HG02981 (cell line): ENCODE measurements at regions not wholly inside any gene's neighbourhood (a gene's known extent, or its start where the extent isn't known, plus 50 kb on each side); places are given as distances from the start of the nearest gene placed in this dataset.

Source experiments
- ATAC-seq: cut with Tn5 transposase; IDR thresholded peaks from one replicate; pipeline ENCODE4 v1.9.1; 2021; ENCODE audit warnings: mild to moderate bottlenecking, moderate library complexity; ENCODE audit not compliant: unreplicated experiment

GRCh38 chr2:79453918-79454317 lies 58.9 kb upstream of the CTNNA2 start:
- no peak for ATAC-seq

- no peak for ATAC-seq
These were observed 60.2 kb upstream of the CTNNA2 start for GRCh38 chr2:79452651-79453050.

GRCh38 chr2:79447463-79447862 lies 65.4 kb upstream of the CTNNA2 start:
- no peak for ATAC-seq

- ATAC-seq = no peak
These were observed 66.5 kb upstream of the CTNNA2 start for GRCh38 chr2:79446313-79446712.

DNA sequence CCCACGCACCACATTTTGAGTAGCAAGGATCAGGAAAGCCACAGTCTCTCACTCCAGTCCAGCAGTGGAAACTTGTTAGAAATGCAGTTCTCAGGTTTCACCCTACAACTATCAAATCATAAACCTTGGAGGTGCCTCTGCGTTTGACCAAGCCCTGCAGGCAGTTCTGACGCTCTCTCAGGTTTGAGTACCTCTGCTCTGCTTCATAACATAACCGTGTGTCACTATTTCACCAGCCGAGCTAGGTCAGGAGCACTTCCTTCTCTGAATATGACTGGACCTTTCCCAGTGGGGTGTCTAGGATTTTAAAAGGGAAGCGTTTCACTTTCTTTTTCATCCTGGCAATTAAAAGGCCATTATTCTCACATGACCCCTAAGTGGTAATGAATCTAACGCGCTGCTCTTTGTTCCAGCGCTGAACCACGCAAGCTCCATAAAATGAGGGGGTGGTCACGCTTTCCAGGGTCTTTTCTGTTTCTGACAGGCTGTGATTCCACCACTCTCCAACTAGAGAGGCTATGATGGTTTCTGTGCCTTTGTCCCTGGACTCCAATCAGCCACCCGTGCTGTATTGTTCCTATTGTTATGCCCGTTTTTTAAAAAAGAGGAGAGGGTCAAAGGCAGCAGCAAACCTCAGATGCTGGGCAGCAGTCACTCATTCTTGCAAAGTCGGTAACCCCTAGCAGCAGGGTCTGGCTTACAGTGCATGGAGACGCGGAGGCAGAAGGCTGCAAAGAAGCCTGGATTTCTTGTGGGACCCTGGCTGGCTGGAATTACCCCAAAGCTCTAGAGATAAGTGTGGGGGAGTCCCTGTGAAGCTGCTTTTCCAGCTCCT lies 75.2 kb upstream of the CTNNA2 start:
- no peak for ATAC-seq

DNA sequence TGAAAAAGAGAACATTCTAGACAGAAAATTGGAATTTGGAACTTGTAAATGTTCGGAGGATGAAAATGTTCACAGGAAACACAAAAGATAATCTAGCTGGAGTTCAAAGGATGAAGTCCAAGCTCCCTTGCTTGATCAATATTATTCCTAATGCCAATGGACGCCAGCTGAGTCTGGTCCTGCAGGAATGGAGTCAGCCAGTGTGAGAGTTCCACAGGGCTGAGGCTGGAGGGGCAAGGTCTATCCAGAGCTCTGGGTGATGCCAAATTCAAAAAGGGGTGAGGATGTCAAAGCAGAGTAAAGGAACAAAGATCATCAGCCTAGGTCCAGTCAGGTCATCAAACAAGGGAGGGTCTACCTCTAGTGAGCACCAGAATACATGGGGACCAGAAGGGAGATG lies 78.5 kb upstream of the CTNNA2 start:
- ATAC-seq = no peak

- ATAC-seq = no peak
These were observed 80.1 kb upstream of the CTNNA2 start for GRCh38 chr2:79432731-79433146.

DNA sequence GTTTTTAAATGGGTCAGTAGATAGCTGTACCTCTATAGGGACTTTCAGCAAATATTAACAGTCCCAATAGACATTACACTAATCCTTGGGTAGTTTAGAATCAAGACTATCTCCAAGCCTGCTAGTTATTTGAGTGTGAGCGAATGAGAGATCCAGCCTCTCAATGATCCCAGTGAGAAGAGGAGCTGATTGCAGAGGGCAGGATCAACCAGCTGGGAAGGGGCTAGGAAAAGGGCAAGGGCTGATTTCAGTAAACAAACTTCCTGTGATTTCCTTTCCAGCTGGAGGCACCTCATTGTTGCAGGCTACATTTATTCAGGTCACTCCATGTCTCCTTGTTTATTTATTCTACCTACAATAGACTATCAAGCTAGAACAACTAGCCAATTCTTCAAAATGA lies 84.1 kb upstream of the CTNNA2 start:
- no peak for ATAC-seq

GRCh38 chr2:79414690-79415089 lies 98.2 kb upstream of the CTNNA2 start:
- ATAC-seq = no peak

DNA sequence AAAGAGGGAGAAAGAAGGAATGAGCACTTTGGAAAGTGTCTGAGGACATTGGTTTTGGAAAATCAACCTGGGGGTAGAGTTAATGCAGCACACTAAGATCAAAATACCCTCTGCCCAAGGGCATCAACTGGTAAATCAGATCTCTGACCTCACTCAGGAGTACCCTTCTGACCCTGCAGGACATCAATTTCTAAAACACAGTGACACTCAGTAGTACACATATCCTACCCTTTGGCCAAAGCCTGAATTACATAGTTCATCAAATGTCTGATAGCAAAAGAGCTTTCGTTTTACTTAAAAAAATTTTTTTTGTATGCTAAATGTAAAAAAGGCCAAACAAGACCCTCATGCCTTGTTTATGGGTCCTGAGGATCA lies 118.4 kb upstream of the CTNNA2 start:
- no peak for ATAC-seq

- ATAC-seq = no peak
These were observed 118.9 kb upstream of the CTNNA2 start for GRCh38 chr2:79393806-79394484.

DNA sequence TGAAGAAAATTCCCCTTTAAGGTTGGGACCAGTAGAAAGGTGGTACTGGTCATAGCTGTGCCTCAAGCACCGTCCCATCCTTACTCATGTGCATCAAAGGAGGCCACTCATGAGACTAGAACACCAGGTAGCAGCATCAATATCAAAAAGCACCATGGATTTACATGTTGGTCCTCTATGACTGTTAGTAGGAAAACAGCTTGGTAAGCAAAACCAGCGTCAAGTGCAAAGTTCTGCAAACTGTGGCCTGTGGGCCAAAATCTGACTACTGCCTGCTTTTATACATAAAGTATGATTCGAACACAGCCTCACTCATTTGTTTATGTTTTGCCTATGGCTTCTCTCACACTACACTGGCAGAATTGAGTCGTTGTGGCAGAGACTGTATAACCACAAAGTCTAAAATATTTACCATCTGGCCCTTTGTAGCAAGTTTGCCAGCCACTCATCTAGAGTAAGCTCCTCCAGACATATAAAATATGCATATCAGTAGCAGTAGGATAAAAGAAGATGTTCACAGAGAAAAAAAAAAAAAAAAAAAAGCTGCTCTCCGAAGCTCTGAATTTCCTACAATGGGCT lies 119.7 kb upstream of the CTNNA2 start:
- ATAC-seq = no peak

- no peak for ATAC-seq
These were observed 123.4 kb upstream of the CTNNA2 start for GRCh38 chr2:79389481-79389880.

DNA sequence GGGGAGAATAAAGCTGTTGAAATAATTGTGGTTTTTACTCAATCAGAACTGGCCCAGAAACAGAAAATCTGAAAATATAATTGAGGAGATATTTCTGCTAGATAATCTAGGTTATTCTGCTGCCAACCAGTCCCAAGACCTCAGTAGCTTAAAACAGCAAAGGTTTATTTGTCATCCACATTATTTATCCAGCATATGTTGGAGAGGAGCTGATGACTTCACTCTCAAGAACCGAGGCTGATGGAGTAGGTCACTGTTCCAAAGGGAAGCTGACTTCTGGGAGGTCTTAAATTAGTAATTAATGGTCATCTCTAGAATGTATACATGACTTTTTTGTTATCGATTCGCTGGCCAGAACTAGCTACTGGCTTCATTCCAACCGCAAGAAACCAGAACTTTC lies 124.8 kb upstream of the CTNNA2 start:
- no peak for ATAC-seq

- no peak for ATAC-seq
These were observed 125.4 kb upstream of the CTNNA2 start for GRCh38 chr2:79387431-79387830.

DNA sequence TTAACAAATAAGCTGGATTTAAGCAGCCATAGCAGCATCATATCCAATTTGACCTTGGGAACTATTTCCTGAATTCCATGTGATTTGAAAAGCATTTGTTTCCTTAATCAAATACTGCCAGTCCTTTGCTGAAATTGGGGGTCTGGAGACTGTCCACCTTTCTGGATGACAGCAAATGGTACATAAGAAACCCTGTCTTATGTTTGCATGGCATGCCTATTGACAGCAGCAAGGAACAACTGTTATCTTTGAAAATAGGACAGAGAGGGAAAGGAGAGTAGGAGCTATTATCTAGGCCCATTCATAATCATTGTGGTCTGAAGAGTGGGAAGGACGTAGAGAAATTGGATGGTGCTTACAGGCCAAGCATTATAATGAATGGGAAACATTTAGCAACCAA lies 129.2 kb upstream of the CTNNA2 start:
- ATAC-seq = no peak

GRCh38 chr2:79375817-79376216 lies 137.0 kb upstream of the CTNNA2 start:
- ATAC-seq = no peak

- no peak for ATAC-seq
These were observed 139.3 kb upstream of the CTNNA2 start for GRCh38 chr2:79373358-79374130.

DNA sequence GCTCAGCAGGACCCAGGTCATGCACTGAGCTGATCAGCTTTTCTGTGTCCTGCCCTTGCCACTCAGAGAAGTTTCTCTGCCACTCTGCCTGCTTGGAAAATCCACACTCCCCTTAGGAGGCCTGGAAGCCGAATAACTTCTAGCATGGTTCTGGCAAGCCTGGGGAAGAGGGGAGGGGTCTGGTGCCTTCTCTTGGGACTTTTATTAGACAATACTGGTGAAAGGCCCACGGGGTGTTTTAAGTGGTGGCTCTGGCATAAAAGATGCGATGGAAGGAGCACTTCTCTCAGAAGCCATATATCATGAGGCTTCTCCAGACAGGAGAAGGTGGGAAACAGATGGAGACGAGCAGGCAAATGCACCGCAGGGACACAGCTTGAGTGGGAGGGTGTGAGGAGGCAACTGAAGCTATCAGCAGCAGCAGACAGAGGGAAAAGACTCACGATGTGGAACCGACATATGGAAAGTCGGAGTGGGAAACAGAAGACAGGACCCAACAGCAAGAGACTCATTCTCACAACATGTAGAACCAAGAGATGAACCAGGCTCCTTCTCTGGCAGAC lies 141.8 kb upstream of the CTNNA2 start:
- no peak for ATAC-seq

DNA sequence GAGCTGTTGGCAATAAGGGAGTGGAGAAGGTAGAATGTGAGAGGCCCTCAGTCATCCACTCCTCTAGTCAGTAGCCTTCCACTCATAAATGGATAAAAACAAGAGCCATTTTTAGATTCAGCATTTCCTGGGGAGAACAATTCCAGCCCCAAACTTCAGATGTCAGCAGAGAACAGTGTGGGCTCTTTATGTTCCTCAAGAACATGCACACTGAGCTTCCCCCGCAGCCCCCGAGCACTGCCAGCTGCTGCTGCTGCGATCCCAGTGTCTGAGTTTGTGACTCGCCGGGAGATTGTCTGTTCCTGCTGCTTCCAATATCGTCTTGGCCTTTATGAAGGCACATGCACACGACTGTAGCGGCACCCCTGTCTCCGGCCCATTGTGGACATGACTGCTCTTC lies 143.7 kb upstream of the CTNNA2 start:
- no peak for ATAC-seq

DNA sequence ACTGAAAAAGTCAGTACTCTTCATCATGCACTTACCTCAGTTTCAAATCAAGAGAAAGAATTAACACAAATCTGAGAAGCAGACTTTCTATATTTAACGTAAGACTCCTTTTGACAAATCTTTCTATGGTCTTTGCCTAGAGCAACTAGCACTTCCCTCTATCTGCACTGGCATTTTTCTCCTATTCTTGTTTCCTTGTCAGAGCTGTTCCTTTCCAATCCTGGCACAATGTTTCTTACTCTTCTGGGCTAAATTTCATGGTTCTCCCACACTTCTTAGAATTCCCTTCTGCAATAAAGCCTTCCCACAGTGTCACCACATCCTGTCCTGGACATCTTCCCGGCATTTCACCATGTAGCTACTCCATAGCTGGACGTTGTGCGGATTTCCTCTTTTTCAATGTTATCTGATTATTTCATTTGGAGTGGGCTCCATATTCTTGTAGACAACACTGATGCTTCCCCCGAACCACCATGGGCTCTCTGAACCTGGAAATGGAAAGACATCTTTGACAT lies 144.7 kb upstream of the CTNNA2 start:
- ATAC-seq = no peak
